RWPE2 (cell line): ENCODE measurements at regions not wholly inside any gene's neighbourhood (a gene's known extent, or its start where the extent isn't known, plus 50 kb on each side); places are given as distances from the start of the nearest gene placed in this dataset.

Experiments used
- ATAC-seq: fragments of 200-7000 bp; cut with Tn5 transposase; 3 replicates; pipeline ENCODE4 v1.9.1; 2021; ENCODE audit warnings: low read depth
- DNase-seq: peaks from one replicate; pipeline ENCODE4 v3.0.0-alpha.2; 2020; ENCODE audit warnings: low spot score
- H3K27ac ChIP-seq: fragments of 450-650 bp; 2 replicates; pipeline ENCODE4 v1.5.1; 2017; ENCODE audit warnings: mild to moderate bottlenecking; ENCODE audit not compliant: poor library complexity, severe bottlenecking
- H3K27me3 ChIP-seq: fragments of 250-450 bp; sonication (Bioruptor Pico); 2 replicates; pipeline ENCODE4 v1.5.1; 2021; ENCODE audit warnings: mild to moderate bottlenecking, moderate library complexity; ENCODE audit not compliant: insufficient read depth, poor library complexity, severe bottlenecking
- H3K36me3 ChIP-seq: fragments of 250-450 bp; sonication (Bioruptor Pico); 2 replicates; pipeline ENCODE4 v1.5.1; 2020; ENCODE audit warnings: low read depth, mild to moderate bottlenecking, moderate library complexity
- H3K4me1 ChIP-seq: fragments of 250-450 bp; sonication (Bioruptor Pico); 2 replicates; pipeline ENCODE4 v1.5.1; 2021; ENCODE audit warnings: mild to moderate bottlenecking, moderate library complexity; ENCODE audit not compliant: insufficient read depth, poor library complexity, severe bottlenecking
- H3K4me3 ChIP-seq: fragments of 250-450 bp; sonication (Bioruptor Pico); 2 replicates; pipeline ENCODE4 v1.5.1; 2021; ENCODE audit warnings: mild to moderate bottlenecking, moderate library complexity; ENCODE audit not compliant: severe bottlenecking
- H3K9me3 ChIP-seq: fragments of 250-450 bp; sonication (Bioruptor Pico); 2 replicates; pipeline ENCODE4 v1.5.1; 2021; ENCODE audit warnings: mild to moderate bottlenecking, moderate library complexity; ENCODE audit not compliant: severe bottlenecking
- CTCF ChIP-seq: fragments of 450-650 bp; IDR thresholded peaks from one replicate; pipeline ENCODE4 v1.5.1; 2017; ENCODE audit warnings: mild to moderate bottlenecking, moderate library complexity; ENCODE audit not compliant: poor library complexity, severe bottlenecking

- no peaks in the 10 kb centered on the region for H3K4me1 ChIP-seq
- TF ChIP-seq CTCF, result no peak
- H3K9me3 ChIP-seq, result no peaks in the 10 kb centered on the region
- peaks cover 93% of the 10 kb centered on the region for H3K27me3 ChIP-seq
- no peak overlapping the region for H3K4me3 ChIP-seq
- ATAC-seq (no peak), DNase-seq (no peak)
- no peak overlapping the region for H3K27ac ChIP-seq
- H3K36me3 ChIP-seq, result no peaks in the 10 kb centered on the region
These were observed 617.4 kb upstream of the CDH4 start for GRCh38 chr20:60634491-60635172.

- Histone ChIP-seq H3K4me3 (no peak overlapping the region), H3K27ac (no peak overlapping the region), H3K27me3 (peaks cover 91% of the 10 kb centered on the region), H3K9me3 (no peaks in the 10 kb centered on the region), H3K4me1 (no peaks in the 10 kb centered on the region), H3K36me3 (no peaks in the 10 kb centered on the region)
- no peak for DNase-seq
- no peak for ATAC-seq
- no peak for TF ChIP-seq CTCF
These were observed 615.6 kb upstream of the CDH4 start for GRCh38 chr20:60636417-60636816.

- no peaks in the 10 kb centered on the region for H3K9me3 ChIP-seq
- H3K4me1 ChIP-seq, result no peaks in the 10 kb centered on the region
- TF ChIP-seq CTCF, result no peak
- DNase-seq (no peak), ATAC-seq (no peak)
- H3K27ac ChIP-seq, result no peak overlapping the region
- peaks cover 91% of the 10 kb centered on the region for H3K27me3 ChIP-seq
- H3K36me3 ChIP-seq, result no peaks in the 10 kb centered on the region
- no peak overlapping the region for H3K4me3 ChIP-seq
These were observed 614.3 kb upstream of the CDH4 start for GRCh38 chr20:60637801-60638200.

- ATAC-seq (no peak), DNase-seq (no peak)
- Histone ChIP-seq H3K4me3 (no peak overlapping the region), H3K36me3 (no peaks in the 10 kb centered on the region), H3K9me3 (no peaks in the 10 kb centered on the region), H3K4me1 (no peaks in the 10 kb centered on the region), H3K27me3 (peaks cover 89% of the 10 kb centered on the region), H3K27ac (no peak overlapping the region)
- no peak for TF ChIP-seq CTCF
These were observed 613.5 kb upstream of the CDH4 start for GRCh38 chr20:60638430-60639098.
